SKM-1 treated with dmso at 0.1 percent for 144 hours (cell line): ENCODE measurements at regions not wholly inside any gene's neighbourhood (a gene's known extent, or its start where the extent isn't known, plus 50 kb on each side); places are given as distances from the start of the nearest gene placed in this dataset.

Experiments used
- DNase-seq: peaks from one replicate; lab custom pipeline; 2025; ENCODE audit not compliant: unreplicated experiment; lab: John Stamatoyannopoulos, UW

DNA sequence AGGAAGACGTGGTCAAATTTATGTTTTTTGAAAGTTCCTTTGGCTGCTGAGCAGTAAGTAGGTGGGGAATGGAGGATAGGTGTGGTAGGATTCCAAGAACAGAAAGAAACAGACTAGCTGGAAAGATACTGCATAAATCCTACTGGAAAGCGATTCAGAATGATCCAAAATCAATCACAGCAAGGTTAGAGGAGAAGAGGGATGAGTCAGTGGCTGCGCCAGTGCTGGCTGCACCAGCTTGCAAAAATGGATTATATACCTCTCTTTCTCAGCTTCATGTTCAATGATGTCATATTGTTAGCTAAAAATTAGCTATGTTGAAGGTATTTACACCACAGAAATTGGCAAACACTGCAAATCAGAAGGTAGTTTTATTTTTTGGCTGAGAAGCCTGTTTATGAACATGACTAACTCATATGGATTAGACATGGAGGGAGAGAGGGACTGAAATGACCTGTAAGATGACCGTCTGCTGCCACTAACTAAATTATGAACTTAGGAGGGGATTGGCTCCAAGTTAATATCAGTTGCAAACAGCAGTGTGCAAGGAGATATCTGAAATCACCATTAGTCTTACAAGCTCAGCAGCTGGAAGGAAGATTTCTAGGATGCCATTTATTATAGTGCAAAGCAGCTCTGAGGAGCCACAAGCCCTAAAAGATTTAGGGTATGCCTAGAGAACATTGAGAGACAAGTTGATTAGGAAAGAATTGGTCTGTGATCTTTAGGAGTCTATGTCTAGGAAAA is 405.3 kb downstream of the MID1IP1 start:
- DNase-seq: no peak

DNA sequence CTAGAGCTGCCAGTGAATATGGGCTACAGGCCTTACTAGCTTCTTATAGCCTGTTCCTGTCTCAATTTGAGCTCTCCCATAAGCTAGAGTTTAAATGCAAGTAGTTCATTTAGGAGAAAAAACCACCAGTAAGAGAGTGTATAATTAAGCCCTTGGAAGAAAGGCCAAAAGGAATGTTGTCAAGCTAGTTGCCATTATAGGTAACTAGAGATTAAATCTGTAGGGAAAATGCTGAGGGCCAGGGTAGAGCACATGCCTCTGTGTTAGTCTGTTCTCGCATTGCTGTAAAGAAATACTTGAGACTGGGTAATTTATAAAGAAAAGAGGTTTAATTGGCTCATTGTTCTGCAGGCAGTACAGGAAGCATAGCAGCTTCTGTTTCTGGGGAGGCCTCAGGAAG is 410.2 kb downstream of the MID1IP1 start:
- DNase-seq: no peak

DNA sequence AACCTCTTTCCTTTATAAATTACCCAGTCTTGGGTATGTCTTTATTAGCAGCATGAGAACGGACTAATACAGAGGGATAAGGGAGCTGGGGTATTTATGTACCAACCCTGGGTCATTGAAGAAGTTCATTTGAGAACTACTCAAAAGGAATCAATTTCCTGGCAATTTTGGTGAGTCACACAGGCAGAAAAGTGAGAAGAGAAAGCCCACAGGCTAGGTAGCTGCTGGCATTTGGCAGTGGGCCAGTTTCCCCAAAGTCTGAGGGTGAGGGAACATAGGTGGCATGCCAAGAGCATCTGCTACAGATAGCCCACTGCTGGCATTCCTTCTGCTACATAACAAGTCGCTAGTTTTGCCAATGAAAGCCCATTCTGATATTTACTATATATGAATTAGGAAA is 411.2 kb downstream of the MID1IP1 start:
- DNase-seq: no peak

DNA sequence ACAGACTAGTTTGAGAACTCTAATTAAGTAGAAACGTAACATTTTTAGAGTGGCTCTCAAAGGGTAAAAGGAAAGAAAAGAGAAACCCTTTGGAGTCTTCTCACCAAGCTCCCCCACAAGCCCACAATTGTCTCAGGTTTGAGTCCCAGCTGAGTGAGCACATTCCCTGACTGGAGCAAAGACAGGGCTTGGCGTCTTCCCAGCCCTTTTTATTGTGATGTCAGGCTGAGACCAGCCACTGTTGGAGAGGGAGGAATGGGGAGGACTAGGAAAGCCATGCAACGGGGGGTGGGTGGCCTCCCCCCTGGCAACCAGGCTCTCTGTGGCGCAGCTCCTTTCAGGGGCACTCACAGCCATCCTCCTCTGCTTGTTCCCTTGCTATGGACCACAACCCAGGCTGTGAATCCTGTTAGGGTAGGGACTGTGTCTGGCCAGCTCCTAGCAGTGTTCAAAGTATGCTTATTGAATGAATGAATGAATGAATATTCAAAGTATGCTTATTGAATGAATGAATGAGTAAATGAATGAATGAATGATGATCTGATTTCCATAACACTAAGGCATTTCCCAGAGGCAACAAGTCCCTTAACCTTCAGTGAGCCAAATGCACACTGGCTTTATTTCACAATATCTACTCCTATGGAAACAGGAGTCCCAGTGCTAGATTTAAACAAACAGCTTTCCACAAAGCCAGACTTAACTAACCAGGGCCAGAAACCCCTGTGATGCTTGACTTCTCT is 413.3 kb downstream of the MID1IP1 start:
- no peak for DNase-seq

DNA sequence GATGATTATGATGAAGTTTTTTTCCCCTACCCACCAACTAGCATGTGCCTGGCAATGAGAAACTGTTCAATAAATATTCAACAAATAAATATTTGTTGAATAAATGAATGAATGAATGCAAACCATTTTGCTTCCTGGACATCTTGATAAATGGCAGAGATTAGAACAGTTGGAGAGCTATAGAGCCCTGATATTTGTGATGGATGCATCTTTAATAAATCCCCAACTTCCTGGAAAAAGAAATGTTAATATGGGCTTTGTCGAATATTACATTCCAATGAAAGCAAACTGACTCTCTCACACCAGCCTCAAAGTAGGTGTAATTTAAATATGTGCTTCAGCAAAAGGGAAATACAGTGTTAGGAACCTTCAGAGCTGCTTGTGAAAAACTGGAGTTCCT is 419.7 kb downstream of the MID1IP1 start:
- DNase-seq: no peak

DNA sequence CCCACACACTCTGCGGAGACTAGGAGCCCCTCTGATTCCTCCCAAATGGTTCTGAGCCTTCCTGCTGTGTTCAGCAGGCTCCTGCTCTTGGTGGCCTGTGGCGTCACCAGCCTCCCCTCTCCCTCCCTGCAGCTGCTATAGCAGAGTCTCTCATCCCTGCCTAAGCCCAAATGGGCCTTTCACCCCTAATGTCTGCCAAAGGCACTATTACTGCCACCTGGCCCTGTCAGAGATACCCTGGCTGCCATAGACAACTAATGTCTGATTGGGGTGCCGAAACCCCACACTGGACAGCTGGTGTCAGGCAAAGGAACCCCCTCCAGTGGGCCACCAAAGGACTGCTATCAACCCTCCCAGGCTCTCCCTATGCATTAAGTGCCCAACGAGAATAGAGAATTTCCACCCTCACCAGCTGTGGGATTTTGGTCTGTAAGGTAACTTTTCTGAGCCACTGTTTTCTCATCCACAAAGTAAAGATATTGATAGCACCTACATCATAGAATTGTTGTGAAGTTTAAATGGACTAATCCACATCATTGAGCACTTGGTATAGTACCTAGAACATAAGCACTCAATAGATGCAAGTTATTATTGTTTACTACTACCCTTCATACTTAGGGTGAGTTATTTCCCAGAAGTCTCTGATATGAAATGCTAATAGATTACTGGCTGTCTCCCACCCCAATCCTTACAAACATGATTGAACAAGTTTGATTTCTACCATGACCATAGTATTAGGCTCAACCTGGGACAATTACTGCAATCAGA is 421.3 kb downstream of the MID1IP1 start:
- no peak for DNase-seq

DNA sequence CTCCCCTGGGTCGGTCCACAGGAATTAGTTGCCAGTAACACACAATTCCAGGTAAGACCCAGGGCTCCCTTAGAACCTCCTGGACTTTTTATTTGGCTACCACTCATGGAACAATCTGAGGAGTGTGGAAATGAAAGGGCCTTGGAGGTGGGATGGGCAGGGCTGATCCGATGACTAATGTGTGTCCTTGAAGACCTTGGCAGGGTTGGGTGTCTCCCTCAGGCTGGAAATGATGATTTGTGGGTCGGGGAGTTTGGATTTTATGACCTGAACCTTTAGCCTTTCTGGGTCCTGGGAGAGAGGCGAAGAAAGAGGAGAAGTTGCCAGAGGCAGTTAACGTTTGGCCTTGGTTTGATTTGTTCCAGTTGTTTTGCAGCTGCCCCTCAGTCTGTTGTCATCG is 425.0 kb downstream of the MID1IP1 start:
- DNase-seq: no peak

DNA sequence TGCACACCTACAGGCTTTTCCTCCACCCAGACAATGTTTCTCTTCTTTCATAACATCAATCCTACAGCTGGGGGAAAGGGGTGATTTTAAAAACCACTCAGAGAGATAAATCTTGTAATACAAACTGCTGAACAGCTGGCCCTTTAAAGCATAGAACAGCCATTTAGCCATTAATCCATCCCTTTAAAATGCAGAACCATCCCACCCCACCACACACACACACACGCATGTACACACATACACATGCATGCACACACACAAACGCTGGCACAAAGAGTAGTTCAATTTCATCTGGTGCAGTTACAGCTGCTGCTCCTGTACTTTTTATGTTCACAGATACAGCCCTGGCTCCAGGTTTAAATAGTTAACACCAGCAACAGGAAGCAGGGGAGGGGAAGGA is 426.1 kb downstream of the MID1IP1 start:
- no peak for DNase-seq

DNA sequence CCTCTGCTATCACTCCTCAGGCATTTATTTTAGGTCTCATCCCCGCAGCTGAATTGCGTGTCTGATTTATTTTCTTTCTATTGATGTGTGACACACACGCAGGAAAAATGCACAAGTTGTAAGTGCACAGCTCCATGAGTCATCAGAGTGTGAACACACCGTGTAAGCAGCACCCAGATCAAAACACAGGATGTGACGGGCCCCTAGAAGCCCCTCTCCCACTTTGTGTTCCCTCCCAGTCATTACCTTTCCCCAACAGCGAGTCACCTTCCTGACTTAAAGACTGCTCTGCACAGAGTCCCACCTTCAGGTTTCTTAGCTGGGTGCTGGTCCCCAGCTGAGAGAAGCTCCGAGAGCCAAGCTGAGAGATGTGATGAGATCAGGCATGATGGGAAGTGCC is 436.7 kb downstream of the MID1IP1 start:
- DNase-seq: no peak

DNA sequence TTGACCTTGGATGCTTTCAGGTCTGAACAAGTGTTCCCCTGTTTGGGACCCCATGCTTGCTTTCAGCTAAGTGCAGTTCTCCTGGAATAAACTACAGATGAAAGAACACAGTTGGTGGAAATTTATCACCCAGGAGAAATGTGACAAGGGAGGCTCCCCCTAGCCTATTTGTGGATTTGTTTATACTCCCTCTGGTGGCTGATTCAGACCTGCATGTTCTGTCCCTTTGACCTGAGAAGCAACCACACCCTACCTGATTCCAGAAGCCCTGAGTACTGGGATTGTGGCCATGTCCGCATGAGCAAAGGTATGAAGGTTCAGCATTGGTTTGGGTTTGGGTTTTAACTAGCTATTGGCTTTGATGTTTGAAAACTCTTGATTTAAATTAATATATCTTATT is 440.9 kb downstream of the MID1IP1 start:
- DNase-seq: no peak

DNA sequence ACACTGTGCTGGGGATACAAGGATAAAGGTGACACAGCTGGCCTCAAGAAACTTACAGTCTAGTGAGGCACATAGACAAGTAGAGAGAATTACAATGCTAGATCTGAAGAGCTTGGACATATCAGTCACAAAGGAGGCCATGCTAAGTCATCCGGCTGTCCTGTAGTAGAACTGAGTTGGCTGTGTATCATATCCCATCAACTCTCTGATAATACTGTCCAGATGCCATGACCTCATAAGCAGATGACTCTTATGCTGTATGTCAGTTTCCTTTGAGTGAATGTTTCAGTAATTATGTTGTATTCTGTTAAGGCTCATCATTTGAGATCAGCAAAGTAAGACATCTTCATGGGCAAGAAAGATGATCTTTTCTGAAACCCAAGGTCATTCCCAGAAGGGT is 442.9 kb downstream of the MID1IP1 start:
- DNase-seq: no peak

DNA sequence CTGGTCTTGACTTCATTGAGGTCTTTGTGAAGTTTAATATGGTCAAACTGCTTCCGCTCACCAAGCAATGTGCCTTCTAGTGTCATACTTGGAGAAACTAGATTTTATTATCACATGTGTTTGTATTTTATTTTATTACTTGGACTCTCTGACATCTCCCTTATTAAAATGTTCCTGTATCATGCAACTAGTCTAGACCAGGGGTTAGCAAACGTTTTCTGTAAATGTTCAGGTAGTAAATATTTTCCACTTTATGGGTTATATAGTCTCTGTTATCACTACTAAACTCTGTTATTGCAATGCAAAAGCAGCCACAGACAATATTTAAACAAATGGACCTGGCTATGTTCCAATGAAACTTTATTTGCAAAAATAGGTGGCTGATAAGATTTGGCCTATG is 443.8 kb downstream of the MID1IP1 start:
- no peak for DNase-seq

DNA sequence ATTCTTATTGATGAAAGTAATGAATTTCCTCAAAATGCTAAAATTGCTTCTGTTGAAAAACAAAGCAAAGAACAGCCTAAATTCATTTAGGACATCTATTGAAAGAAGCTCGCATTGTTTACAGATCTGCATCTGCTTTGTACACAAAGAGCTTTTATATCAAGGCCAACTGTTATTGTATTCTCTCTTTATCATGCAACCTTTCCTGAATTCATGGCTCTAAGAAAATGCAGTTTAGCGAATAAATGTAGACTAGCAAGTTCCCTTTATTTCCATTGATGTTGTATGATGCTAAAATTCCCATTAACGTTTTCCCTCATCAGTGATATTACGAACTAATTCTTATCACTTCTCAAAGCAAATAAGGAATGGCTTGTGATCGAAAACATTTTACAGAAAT is 446.3 kb downstream of the MID1IP1 start:
- no peak for DNase-seq

DNA sequence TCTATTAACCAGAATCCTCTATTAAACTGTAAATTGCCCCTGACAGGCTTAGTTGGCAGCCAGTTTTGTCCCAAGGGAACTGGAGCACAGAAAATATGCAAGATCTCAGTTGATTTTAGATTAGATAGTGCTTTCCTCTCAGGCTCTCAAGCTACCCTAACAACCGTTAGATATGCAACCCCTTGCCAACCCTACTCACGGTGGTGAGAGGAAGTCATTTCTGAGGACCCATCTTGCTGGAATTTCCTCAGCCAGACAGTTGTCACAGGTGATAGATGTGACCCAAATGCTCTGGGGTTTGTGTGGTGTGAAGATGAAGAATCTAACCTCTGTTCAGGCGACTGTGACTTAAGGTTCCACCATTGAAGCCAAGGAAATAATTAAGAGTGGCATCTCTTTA is 447.1 kb downstream of the MID1IP1 start:
- DNase-seq: no peak

DNA sequence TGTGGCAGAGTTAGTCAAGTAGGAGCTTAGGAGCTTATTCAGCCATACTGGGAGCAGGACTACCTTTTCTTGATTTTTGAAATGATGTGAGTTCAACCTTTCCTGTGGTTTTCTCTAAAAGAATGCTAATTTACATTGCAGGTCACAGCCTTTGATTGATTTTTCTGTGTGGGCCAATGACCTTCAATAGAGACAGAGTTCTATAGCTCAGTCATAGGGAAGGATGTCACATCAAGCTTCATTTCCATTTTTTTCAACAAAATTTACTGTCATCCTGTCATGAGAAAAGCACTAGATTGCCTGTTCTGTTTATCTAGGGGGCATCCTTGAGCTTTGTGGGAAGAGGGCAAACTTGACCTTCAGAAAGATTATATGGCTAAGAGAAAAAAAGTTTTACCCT is 448.7 kb downstream of the MID1IP1 start:
- no peak for DNase-seq

DNA sequence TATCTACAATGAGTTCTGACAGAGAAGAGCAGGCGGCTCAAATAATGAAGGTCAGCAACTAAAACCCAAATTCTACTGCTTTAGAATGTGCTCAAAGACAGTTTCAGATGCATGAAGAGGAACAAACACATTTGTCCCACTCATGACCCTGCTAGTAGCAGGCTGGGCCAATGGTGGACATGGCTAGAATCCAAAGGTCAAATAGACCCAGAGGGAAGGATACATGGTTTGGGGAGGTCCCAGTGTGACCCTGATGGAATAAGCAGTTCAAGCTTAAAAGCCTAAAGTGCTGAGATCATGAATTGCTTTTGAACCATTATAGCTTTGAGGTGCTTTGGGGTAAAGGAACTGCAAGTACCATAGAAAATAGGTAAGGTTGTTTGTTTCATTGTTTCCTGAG is 450.7 kb downstream of the MID1IP1 start:
- DNase-seq: no peak

DNA sequence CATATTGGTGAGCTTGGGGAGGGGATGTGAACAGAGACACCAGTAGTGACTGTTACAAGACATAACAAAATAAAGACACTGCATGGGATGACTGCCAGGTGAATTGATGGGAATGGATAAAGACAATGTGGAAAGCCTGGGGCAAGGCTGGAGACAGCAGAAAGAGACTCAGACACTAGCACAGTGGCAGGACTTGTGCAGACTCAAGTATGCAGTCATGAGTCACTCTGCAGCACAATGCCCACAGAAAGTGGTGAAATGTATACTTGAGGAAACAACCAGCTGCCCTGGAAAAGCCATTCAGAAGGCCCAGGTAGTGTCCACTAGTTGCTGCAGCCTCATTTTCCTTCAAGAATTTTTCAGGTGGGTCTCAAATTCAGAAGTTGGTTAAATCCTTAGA is 452.3 kb downstream of the MID1IP1 start:
- DNase-seq: no peak

DNA sequence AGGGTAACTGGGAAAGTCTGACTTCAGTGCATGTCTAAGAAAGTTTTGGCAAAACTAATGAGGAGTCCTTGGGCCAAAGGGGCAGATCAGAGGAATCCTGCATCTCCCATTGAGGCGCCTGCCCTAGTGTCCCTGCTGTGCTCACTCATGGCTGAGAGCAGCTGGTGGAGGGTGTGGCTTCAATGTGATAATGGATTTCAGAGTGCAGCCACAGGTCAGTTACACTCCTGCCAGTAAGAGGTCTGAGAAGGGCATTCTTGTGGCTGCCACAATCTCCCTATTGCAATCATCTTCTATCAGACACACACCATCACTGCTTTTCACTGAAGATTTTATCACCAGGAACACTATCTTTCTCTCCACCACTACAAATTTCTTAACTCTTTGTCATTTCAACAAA is 457.1 kb downstream of the MID1IP1 start:
- no peak for DNase-seq

DNA sequence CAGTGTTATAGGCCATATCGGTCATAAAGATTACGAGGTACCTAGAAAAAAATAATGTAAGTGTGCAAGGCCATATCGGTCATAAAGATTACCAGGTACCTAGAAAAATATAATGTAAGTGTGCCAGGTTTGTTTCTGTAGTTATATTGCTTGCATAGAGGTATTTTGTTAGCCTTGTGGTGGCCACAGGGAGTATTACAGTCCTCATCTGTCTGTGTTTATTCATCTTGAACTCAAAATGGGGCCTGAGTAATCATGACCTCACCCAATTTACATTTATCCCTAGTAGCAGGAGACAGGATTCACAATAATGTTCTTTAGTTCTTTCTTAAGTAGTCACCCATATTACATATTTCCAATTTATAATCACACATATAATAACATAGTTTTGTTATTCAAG is 459.7 kb downstream of the MID1IP1 start:
- no peak for DNase-seq

DNA sequence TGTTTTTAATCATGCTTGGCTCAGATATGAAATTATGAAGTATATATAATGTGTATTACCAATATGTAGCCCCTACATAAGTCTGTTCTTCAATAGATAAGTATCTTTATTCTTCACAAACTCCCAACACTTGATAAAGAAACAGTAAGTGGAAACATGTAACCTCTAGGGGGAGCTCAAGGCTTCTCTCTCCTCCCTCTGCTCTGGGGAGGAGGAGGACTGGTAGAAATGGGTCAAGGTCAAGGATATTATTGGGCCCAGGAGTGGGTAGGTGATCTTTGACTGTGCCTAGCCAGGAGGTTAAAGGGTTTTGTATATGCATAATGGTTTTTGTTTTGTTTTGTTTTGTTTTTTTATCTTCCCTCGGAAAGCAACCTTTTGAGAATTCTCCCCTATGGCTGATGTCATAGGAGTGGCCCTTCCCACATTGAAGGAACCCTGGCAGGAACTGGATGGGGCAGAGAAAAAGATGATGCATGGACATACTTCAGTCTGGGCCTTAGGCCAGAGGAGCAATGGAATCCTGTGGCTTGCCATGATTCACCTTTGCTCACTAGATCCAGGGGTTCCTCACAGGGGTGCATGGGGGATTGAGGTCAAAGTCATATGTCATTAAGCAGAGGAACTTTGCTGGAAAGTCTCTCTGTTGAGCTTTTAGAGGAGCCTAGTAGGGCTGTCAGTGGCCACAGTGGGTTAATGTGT is 460.3 kb downstream of the MID1IP1 start:
- peak; percentile 13 for DNase-seq

DNA sequence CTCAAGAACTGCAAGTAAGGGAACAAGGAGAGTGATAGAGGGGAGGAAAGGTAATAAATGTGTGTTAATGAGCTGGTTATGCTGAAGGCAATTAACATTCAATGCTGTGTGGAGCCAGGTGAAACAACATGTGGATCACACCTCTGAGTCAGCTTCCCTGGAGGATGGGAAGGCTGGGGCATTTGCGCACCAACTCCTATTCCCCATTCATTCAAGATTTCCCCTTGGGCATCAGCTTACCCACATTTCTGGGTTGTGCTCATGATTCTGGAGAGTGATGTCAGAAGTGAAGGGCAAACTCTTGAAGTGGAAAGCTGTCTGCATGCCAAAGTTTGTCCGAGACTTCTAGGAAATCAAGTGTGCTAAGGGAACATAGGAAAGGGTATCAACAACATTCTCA is 461.4 kb downstream of the MID1IP1 start:
- no peak for DNase-seq
